Kidney tubule cell (primary cell): ENCODE measurements at regions not wholly inside any gene's neighbourhood (a gene's known extent, or its start where the extent isn't known, plus 50 kb on each side); places are given as distances from the start of the nearest gene placed in this dataset.

Experiments
- DNase-seq: peaks from one replicate; pipeline ENCODE4 v3.0.0-alpha.2; 2018; ENCODE audit warnings: low spot score

DNA sequence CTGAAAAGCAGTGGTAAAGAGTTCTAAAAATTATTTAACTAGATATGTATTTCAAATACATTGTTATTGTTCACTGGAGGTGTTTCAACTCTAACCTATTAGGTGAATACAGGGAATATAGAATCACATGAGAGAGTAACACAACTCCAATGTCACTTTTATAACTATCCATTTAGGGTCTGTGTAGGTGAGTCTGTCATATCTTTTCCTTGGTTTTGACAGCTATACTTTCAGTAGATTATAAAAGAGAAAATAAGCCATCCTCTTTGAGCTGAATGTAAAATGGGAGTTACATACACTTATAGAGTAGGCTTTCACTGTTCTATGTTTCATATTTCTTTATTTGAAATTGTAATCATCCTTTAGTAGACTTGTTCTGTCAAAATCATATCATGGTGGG is 2321.0 kb downstream of the PCDH9 start:
- no peak for DNase-seq

DNA sequence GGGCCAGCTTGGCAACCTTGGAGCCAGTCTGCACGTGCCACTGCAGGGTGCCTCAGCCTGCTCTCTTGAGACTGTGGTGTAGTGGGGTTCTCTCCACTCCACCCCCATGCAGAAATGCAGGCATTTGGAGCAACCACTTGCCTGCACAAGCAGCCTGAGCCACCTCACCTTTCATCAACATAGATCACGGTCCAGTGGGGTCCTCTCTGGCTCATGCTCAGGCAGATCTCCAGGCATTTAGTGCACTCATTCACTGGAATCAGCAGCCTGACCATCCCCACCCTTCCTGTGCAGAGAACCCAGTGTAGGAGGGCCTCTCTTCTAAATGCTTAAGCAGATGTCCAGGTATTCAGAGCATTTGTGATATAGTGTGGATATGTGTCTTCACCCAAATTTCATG is 2330.1 kb downstream of the PCDH9 start:
- no peak for DNase-seq

DNA sequence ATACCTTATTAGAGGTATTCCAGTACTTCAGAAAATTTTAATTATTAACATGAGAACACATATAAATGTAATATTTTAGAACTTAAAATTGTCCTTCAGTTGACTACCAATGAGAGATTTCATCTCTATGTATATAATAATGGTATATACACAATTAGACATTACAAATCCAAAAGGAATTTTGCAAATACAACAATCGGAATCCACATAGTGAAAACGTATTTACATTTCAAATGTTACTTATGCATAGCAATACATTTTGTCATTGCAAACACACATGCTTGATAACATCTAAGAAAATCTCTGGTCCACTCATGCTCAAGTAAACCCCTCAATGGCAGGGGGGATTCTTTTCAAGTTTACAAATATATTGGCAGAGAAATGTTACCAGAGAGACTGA is 2345.2 kb downstream of the PCDH9 start:
- DNase-seq = no peak

DNA sequence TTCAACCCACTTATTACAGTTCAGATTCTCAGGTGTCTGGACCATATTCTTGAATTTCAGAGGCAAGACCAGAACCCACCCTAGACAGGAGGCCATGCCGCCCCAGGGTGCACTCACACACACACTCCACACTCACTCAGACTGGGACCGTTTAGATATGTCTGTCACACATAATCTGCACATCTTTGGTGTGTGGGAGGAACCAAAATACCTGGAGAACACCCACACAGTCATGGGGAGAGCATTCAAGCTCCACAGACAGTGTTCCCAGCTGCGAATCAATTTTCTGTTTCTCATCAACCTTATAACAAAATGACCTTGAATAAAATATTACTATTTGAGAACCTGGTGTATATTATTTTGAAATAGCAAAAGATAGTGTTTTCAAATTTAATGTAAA is 2353.0 kb downstream of the PCDH9 start:
- no peak for DNase-seq

DNA sequence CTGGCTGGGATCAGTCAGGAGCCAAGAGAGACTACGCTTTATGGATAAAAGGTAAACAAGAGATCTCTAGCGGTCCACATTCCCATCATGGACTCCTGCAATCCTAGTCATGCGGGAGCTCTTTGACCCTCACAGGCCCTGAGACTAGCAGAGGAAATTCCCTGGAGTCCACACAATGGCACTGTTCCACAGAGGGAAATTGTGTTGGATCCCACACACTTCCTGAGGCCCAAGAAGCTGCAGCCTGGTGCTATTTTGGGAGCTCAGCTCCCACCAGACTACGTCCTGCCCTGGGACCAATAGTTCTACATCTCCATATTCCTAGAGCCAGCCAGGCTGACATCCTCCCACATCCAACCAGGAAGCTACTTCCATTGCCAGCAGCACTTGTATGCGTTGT is 2358.4 kb downstream of the PCDH9 start:
- DNase-seq = no peak

DNA sequence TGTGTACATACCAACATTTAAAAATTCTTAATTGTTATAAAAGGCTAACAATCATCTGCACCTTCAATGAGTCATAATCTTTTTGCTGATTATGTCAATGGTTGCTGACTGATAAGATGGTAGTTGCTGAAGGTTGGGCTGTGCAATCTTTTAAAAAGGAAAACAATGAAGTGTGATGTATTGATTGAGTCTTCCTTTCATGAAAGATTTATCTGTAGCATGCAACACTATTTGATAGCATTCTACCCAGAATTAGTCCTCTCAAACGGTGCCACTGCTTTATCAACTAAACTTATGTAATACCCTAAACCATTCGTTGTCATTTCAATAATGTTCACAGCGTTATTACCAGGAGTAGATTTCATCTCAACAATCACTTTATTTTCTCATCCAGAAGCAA is 2360.6 kb downstream of the PCDH9 start:
- DNase-seq = no peak

DNA sequence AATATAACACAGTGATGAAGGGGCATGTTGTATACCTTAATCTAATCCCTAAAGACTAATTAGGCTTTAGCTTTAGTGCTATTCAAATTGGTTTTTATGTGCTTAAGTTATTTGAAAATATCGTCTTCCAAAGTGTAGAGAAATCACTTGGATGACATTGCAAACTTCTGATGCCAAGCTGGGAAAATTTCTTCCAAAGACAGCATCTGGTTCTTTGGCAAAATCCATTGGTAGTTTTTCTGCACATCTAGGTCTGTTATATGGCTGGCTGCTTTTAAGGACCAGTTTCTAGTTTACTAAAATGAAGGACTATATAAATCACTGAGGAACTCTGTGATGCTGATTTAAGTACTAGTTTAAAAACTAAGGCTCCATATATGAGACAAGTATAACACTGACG is 2362.3 kb downstream of the PCDH9 start:
- no peak for DNase-seq

DNA sequence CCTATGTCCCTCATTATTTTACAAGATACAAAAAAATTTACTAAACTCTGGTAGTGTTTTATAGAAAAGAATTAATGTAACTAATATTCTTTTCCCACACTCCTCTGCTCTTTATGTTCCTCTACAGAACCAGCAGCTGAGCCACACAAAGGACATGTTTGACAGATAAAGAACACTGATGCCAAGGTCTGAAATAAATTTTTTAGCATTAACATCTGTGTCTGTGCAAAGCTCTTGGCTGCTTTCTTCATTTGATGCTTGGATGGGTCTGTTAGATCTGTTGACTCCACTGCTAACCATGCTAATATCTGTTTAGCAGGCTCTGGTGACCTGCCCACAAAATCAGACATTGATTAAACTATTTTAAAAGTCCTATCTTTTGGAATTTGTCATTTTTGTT is 2363.8 kb downstream of the PCDH9 start:
- no peak for DNase-seq

DNA sequence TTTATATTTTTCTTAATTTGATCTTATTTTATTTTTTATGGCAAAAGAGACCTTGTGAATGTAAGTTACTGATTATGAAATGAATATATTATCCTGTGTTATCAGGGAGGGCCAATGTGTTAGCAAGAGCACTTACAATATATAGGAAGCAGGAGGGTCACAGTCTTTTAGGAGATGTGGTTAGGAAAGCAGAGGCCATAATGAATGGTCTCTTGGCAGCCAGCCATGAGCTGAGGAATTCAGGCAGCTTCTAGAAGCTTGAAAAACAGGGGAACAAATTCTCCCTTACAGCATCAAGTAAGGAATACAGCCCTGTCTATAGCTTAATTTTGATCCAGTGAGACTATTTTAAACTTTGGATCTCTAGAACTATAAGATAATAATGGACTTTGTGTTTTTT is 2374.6 kb downstream of the PCDH9 start:
- no peak for DNase-seq

DNA sequence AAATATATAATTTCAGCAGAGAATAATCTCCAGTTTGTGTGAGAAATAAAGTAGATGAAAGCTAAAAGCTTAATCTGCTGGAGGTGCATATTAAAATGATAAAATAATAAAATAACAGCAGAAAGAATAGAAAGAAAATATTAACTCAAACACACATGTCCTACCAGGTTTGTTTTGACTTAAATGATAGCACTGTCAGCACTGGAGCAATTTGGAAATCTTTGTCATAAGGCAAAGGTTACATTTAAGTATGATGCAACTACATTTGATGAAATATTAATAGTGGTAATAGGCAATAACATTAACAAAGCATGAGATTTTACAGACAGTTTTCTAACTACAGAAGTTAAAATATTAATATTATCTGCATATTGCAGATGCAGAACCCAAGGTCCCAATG is 2380.1 kb downstream of the PCDH9 start:
- DNase-seq = no peak

DNA sequence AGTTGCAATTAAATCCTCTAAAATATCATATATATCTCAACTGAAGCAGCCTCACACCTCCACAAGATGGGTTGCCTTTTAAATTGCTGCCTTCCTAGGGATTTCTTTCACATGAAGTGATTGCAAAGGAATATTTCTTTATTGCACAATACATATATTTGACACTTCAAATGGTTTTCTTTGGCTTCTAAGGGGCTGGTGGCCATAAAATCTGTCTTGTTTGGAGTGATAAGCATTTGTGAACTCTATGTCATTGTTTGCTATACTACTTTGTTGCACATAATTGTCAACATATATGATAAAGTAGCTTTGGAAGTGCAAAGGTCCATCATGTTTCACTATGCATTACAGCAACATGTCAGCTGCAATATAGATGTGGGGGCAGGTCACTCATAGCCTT is 2380.9 kb downstream of the PCDH9 start:
- no peak for DNase-seq

DNA sequence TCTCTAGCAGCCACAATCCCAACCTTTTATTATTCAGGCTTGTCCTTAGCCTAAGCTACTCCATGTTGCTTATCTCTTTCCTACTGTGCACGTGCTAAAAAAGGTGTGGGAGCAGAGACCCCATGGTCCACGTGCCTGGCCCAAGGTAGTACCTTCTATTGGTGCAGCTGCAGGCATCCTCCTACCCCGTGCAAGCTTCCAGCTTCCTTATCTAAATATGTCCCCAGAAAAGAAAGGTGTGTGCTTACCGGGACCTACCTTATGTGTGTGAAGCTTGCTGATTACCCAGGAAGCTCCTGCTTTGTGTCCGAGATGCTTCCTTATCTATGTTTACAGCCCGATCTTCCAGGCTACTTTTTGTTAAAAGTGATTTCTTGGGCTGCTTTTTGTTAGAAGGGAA is 2382.4 kb downstream of the PCDH9 start:
- DNase-seq = no peak

DNA sequence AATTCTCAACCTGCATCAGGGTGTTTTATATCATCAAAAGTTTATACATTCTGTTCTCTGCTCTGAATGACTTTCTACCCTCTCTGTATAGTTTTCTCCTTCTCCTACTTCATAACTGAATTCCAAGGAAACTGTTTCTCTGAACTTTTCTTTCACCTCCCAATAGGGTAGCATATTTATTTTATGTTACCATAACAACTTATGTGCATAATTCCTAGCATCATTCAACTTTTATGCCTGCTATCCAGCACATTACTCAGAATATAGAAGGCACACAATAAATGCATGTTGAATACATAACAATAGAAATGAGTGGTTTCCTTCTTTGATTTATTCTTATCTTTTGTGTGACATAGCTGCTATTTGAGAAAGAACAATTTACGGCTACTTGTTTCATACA is 2385.0 kb downstream of the PCDH9 start:
- no peak for DNase-seq

DNA sequence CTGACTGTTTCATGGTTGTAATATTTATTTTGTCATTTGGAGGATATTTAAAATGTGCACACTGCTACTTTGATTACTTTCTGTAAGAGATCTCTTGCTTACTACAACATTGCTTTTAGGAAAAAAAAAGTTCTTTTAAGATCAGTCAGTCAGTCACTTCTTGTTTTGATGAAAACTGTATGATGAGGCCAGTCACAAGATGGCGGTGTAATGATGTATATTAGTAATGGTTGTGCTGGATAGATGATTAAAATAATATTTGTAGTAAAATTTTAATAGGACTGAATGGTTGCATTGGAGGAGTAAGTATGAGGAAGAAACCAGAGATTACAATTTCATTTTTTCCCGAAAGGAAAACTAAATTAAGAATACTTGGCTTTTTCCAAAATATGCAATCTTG is 2411.1 kb downstream of the PCDH9 start:
- no peak for DNase-seq

DNA sequence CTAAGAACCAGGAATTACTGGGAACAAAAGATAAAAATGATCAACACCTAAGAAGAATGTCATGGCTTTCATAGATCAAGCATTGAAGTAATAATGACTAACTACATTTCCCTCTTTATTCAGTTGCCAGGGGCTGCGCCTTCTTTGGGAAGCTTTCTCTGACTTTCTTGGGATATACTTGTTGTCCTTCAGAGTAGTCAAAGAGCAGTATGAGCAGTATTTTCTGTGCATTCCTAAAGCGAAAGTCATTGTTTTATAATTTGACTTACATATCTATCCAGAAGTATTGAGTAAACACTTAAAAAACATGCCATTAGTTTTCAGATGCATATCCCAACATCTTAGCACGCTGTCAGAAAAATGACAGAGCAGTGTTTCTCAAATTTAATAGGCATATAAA is 2412.4 kb downstream of the PCDH9 start:
- no peak for DNase-seq

DNA sequence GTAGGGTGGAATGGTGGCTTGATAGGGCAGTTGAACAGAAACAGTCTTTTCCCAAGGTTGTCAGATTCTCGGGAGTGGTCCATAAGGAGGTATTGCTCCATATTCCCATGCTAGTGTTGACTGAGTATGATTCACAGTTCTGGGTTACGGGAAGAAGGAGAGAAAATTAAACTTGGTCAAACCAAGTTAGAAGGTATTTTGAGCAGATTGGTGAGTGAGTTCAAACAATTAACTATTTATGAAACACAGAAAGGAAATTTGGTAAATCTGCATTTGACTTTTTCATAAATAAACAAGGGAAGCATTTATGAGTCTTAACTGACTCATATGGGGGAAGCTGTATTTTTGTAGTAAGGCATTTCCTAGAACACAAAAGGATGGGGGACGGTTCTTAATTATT is 2419.4 kb downstream of the PCDH9 start:
- no peak for DNase-seq

DNA sequence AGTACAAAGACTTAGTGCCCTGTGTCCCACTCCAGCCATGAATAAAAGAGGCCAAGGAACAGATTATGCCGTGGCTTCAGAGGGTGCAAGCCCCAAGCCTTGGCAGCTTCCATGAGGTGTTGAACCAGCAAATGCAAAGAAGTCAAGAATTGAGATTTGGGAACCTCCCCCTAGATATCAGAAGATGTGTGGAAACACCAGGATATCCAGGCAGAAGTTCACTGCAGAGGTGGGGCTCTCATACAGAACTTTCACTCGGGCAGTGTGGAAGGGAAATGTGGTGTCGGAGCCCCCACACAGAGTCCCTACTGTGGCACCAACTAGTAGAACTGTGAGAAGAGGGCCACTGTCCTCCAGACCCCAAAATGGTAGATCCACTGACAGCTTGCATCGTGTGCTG is 2421.4 kb downstream of the PCDH9 start:
- DNase-seq = no peak

DNA sequence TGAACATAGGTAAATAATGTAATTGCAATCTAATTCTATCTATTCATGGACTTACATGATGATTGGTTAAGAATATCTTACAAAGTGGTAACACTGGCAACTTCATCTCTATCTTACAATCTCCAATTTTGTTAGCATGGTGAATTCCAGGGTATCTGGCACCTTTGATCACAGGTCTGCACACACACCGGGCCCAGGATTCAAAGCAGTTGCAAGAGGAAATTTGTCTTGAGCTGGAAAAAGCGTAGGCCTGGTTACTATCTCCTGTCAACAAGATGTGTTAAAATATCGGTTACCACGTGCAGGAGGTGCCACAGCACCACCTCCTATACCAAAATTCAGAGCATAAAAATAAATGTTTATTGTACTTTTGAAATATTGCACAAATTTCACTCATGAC is 2428.4 kb downstream of the PCDH9 start:
- DNase-seq = no peak

DNA sequence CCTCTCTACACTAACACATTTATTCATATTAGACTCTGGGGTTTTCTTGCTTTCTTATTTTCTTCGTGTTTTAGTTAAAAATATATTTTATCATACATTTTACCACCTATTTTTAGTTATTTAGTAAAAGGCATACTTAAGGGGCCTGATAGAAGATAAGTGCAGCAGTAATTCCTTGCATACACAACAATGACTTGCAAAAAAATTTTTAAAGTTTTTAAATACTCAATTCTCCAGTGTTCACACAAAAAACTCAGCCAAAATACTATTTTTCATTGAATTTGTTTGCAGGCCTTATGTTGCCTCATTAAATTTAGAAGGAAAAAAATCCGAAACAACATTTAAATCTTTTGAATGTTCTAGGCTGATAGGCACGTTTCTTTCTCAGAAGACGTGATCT is 2431.7 kb downstream of the PCDH9 start:
- DNase-seq = no peak

DNA sequence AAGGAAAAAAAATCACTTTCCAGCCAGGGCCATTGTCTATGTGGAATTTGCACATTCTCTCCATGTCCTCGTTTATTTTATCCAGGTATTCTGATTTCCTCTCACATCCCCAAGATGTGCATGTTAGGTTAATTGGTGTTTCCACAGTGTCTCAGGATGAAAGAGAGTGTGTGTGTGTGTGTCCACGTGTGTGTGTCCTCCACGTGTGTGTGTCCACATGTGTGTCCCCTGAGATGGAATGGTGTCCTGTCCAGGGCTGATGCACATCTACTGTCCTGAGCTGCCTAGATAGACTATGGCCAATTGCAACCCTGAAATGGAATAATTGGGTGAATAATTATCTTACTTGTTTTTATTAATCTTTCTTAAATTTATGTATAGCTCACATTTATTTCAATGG is 2436.5 kb downstream of the PCDH9 start:
- no peak for DNase-seq

DNA sequence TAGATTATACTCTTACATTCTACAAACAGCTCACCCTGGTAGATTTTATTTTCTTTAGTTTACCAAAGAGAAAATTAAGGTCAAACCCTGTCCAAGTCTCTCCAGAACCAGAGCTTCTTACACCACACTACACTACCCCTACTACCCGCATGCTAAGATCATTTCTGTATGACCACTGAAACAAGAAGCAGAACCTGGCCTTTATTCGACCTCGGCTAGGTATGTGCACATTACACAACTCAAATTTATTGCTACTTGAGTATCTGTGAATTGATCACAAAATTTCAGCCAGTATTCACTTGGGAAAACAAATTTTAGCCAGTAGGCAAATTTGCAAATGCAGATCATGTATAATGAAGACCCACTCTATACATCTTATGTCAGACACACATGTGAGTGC is 2437.0 kb downstream of the PCDH9 start:
- DNase-seq = no peak

DNA sequence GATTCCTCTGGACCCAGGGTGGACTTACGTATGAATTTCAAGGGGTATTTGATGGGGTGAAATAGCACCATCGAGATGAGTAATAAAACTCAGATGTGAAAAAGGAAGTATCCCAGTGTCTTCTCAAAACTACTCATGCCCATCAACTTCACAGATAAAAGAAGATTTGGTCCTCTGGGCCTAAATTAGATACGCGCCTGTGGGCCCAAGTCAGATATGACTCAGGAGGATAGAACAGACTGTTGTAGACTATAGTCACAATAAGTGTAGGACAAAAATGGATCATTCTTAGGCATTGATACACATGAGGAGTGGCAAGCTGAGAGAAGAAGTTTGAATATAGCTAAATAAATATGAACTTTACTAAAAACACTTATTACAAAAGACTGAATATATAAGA is 2438.8 kb downstream of the PCDH9 start:
- no peak for DNase-seq

DNA sequence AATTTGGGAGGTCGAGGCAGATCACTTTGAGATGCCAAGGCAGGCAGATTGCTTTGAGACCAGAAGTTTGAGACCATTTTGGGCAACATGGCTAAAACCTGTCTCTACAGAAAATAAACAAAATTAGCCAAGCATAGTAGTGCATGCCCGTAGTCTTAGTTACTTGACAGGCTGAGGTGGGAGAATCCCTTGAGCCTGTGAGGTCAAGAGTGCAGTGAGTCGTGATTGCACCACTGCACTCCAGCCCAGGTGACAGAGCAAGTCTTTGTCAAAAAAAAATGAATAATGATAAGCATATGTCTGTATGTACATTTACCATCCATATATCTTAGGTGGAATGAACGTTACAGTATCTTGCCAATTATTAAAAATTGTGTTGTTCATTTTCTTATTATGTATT is 2447.7 kb downstream of the PCDH9 start:
- no peak for DNase-seq

DNA sequence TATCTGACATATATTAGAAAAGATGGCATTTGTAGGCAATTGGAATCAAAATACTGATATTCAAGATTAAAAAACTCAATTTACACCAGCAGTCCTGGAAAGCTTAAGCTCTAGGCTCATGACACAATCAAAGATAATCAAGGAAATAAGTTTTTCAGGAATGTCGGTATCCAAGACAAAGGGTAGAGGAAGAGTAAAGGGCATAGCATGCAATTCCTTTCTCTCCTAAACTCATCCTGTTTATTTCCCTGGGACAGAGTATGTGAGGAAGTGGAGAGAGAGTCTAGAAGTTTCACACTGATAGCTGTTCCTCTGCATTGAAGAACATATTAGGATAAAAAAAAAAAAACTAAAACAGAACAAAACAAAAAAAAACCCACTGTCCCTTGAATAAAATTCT is 2452.1 kb downstream of the PCDH9 start:
- no peak for DNase-seq

DNA sequence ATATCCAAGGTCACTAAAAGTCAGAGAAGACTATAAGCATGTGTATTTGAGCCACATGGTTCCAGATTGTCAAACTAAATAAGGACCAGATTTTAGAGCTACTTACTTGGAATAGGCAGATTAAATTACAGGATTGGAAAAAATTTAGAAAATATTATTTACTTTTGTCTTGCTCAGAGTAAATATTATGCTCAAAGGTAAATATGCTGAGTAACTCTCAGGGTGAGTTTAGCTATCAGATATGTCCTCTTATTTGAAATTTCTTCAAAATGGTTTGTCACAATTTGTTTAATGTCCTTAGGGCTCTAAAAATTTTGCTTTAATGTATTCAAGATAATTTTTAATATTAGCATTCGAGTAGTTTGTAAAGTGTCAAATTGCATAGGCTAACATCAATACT is 2455.2 kb downstream of the PCDH9 start:
- no peak for DNase-seq

DNA sequence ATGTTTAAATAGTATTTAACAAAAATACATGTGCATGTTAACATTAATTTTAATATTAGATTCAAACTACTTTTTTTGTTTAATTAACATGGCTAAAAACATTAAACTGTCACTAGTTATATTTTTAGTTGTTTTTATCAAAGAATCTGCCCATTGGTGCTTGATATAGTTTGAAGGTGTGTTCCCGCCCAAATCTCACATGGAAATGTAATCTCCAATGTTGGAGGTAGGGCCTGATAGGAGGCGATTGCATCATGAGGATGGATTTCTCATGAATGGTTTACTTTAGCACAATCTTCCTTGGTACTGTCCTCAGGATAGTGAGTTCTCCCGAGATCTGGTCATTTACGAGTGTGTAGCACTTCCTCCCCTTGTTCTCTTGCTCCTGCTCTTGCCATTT is 2459.4 kb downstream of the PCDH9 start:
- DNase-seq = no peak
